Trophoblast cell (in vitro differentiated cells and primary cell): ENCODE measurements at regions not wholly inside any gene's neighbourhood (a gene's known extent, or its start where the extent isn't known, plus 50 kb on each side); places are given as distances from the start of the nearest gene placed in this dataset.

Experiments
- DNase-seq, 2 donors: peaks; one replicate each; pipeline ENCODE4 v3.0.0-alpha.2; 2016
- H2AFZ ChIP-seq: 2 replicates; pipeline ENCODE4 v1.6.1; 2013; ENCODE audit warnings: low read length, moderate library complexity, mild to moderate bottlenecking; ENCODE audit not compliant: insufficient read depth, poor library complexity
- H2AK5ac ChIP-seq: 2 replicates; pipeline ENCODE4 v1.6.1; 2013; ENCODE audit warnings: mild to moderate bottlenecking, low read length
- H2BK120ac ChIP-seq: 2 replicates; pipeline ENCODE4 v1.6.1; 2013; ENCODE audit warnings: low read length, mild to moderate bottlenecking, moderate library complexity; ENCODE audit not compliant: insufficient read depth, poor library complexity
- H2BK12ac ChIP-seq: 2 replicates; pipeline ENCODE4 v1.6.1; 2013; ENCODE audit warnings: mild to moderate bottlenecking, low read length, moderate library complexity
- H2BK5ac ChIP-seq: 2 replicates; pipeline ENCODE4 v1.6.1; 2013; ENCODE audit warnings: low read length, low read depth, moderate library complexity, mild to moderate bottlenecking; ENCODE audit not compliant: poor library complexity
- H3K14ac ChIP-seq: 2 replicates; pipeline ENCODE4 v1.6.1; 2013; ENCODE audit warnings: mild to moderate bottlenecking, low read length
- H3K18ac ChIP-seq: 2 replicates; pipeline ENCODE4 v1.6.1; 2013; ENCODE audit warnings: mild to moderate bottlenecking, low read length
- H3K23ac ChIP-seq: 2 replicates; pipeline ENCODE4 v1.6.1; 2013; ENCODE audit warnings: low read length
- H3K27ac ChIP-seq: 2 replicates; pipeline ENCODE4 v1.5.1; 2013; ENCODE audit warnings: low read depth, mild to moderate bottlenecking, inconsistent platforms, low read length, moderate library complexity
- H3K27me3 ChIP-seq: 2 replicates; pipeline ENCODE4 v1.6.1; 2013; ENCODE audit warnings: inconsistent platforms, mild to moderate bottlenecking, low read length, moderate library complexity; ENCODE audit not compliant: insufficient read depth
- H3K36me3 ChIP-seq, 2 experiments: 1 replicate in 1 of 2; 2 replicates in 1 of 2; pipeline ENCODE4 v1.6.1; 2013; ENCODE audit warnings: low read length in 2 of 2, mild to moderate bottlenecking in 2 of 2, moderate library complexity in 1 of 2; ENCODE audit not compliant: insufficient read depth in 2 of 2, control insufficient read depth in 1 of 2
- H3K4ac ChIP-seq: 2 replicates; pipeline ENCODE4 v1.6.1; 2013; ENCODE audit warnings: low read depth, mild to moderate bottlenecking, low read length, moderate library complexity
- H3K4me1 ChIP-seq, 2 experiments: 1 replicate in 1 of 2; 2 replicates in 1 of 2; pipeline ENCODE4 v1.6.1; 2013; ENCODE audit warnings: low read length in 2 of 2, mild to moderate bottlenecking in 2 of 2, moderate library complexity in 1 of 2; ENCODE audit not compliant: insufficient read depth in 2 of 2, control insufficient read depth in 1 of 2
- H3K4me2 ChIP-seq: 2 replicates; pipeline ENCODE4 v1.6.1; 2013; ENCODE audit warnings: inconsistent platforms, mild to moderate bottlenecking, low read length, moderate library complexity
- H3K4me3 ChIP-seq: 2 replicates; pipeline ENCODE4 v1.5.1; 2013; ENCODE audit warnings: mild to moderate bottlenecking, low read depth, low read length, inconsistent platforms
- H3K79me1 ChIP-seq: one replicate; pipeline ENCODE4 v1.6.1; 2013; ENCODE audit warnings: low read length
- H3K79me2 ChIP-seq: 2 replicates; pipeline ENCODE4 v1.6.1; 2013; ENCODE audit warnings: low read length, mild to moderate bottlenecking; ENCODE audit not compliant: control insufficient read depth, insufficient read depth, poor library complexity
- H3K9ac ChIP-seq: 2 replicates; pipeline ENCODE4 v1.6.1; 2013; ENCODE audit warnings: mild to moderate bottlenecking, low read length
- H3K9me3 ChIP-seq: 2 replicates; pipeline ENCODE4 v1.6.1; 2013; ENCODE audit warnings: low read depth, mild to moderate bottlenecking, control low read depth, inconsistent platforms, low read length; ENCODE audit not compliant: insufficient read depth
- H4K12ac ChIP-seq: 2 replicates; pipeline ENCODE4 v1.6.1; 2013; ENCODE audit warnings: low read depth, mild to moderate bottlenecking, low read length, moderate library complexity
- H4K8ac ChIP-seq: 2 replicates; pipeline ENCODE4 v1.6.1; 2013; ENCODE audit warnings: low read depth, mild to moderate bottlenecking, low read length, moderate library complexity
- H4K91ac ChIP-seq: one replicate; pipeline ENCODE4 v1.6.1; 2013; ENCODE audit warnings: low read depth, mild to moderate bottlenecking, low read length, moderate library complexity
- WGBS: extraction: QIAGEN DNeasy Blood & Tissue Kit; methylation state at CpG from one replicate; pipeline ENCODE4 v1.1.7; 2013; ENCODE audit warnings: missing lambda C conversion rate; ENCODE audit not compliant: insufficient read length, insufficient coverage; ENCODE audit errors: extremely low coverage; 5-methylcytosine and 5-hydroxymethylcytosine counted together

GRCh38 chr2:189287363-189287762 lies 107.8 kb upstream of the COL5A2 start:
- Histone ChIP-seq H3K9ac (no peak overlapping the region), H3K18ac (no peak overlapping the region), H2BK12ac (peak overlapping the region; percentile 80), H3K27me3 (no peaks in the 10 kb centered on the region), H2AK5ac (no peak overlapping the region), H4K8ac (no peak overlapping the region), H3K79me1 (no peaks in the 10 kb centered on the region), H4K12ac (no peak overlapping the region), H3K79me2 (no peaks in the 10 kb centered on the region), H3K4me3 (no peak overlapping the region), H2BK5ac (peak overlapping the region; percentile 31), H3K9me3 (no peaks in the 10 kb centered on the region), H2BK120ac (no peak overlapping the region), H3K14ac (no peak overlapping the region), H4K91ac (no peak overlapping the region), H3K4me2 (no peak overlapping the region), H2AFZ (no peak overlapping the region), H3K4ac (no peak overlapping the region), H3K36me3 (no peaks in the 10 kb centered on the region), H3K23ac (no peak overlapping the region), H3K27ac (no peak overlapping the region), H3K4me1 (no peaks in the 10 kb centered on the region)
- DNase-seq, result no peak
- WGBS, result no CpG with 5 or more reads among the region's 1 CpG

GRCh38 chr2:189287982-189288521 lies 108.5 kb upstream of the COL5A2 start:
- Histone ChIP-seq H3K4me3 (no peak overlapping the region), H3K27me3 (no peaks in the 10 kb centered on the region), H2AFZ (no peak overlapping the region), H3K23ac (no peak overlapping the region), H3K79me2 (no peaks in the 10 kb centered on the region), H3K79me1 (no peaks in the 10 kb centered on the region), H3K27ac (no peak overlapping the region), H2BK120ac (no peak overlapping the region), H3K4me2 (no peak overlapping the region), H4K91ac (no peak overlapping the region), H3K4me1 (no peaks in the 10 kb centered on the region), H4K8ac (no peak overlapping the region), H3K4ac (no peak overlapping the region), H4K12ac (no peak overlapping the region), H2BK12ac (no peak overlapping the region), H3K9me3 (no peaks in the 10 kb centered on the region), H3K36me3 (no peaks in the 10 kb centered on the region), H3K14ac (no peak overlapping the region), H2BK5ac (no peak overlapping the region), H3K18ac (no peak overlapping the region), H2AK5ac (no peak overlapping the region), H3K9ac (no peak overlapping the region)
- peak in 1 of 2 donors; percentile 66 for DNase-seq
- WGBS, result no CpG with 5 or more reads among the region's 1 CpG

DNA sequence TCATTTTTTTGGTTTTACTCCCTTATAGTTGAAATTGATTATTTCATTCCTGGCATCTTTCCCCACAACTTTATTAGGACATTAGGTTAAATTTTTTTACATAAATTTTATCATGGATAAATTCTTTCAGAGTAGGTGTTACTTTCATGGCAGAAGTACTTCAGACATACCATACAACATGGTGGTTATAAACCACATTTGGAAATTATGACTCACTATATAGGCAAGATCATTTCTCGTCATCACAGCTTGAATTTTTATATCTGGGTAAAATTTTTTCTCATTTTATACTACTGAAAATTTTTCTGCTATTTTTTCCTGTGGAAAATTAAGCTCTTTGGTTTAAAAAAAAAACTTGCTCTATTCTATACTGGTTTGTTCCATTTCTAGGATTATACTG lies 111.9 kb upstream of the COL5A2 start:
- WGBS, result no CpG with 5 or more reads among the region's 1 CpG
- no peak overlapping the region for H2BK12ac ChIP-seq
- DNase-seq, result no peak
- H3K23ac ChIP-seq, result no peak overlapping the region
- no peaks in the 10 kb centered on the region for H3K4me1 ChIP-seq
- H3K27me3 ChIP-seq, result no peaks in the 10 kb centered on the region
- no peaks in the 10 kb centered on the region for H3K79me1 ChIP-seq
- no peak overlapping the region for H3K18ac ChIP-seq
- no peaks in the 10 kb centered on the region for H3K9me3 ChIP-seq
- no peak overlapping the region for H3K4ac ChIP-seq
- H2AK5ac ChIP-seq, result no peak overlapping the region
- no peak overlapping the region for H3K4me3 ChIP-seq
- H2BK120ac ChIP-seq, result no peak overlapping the region
- no peak overlapping the region for H4K91ac ChIP-seq
- no peaks in the 10 kb centered on the region for H3K36me3 ChIP-seq
- no peak overlapping the region for H3K14ac ChIP-seq
- no peak overlapping the region for H3K4me2 ChIP-seq
- no peak overlapping the region for H2BK5ac ChIP-seq
- no peaks in the 10 kb centered on the region for H3K79me2 ChIP-seq
- no peak overlapping the region for H4K8ac ChIP-seq
- H3K9ac ChIP-seq, result no peak overlapping the region
- H3K27ac ChIP-seq, result no peak overlapping the region
- no peak overlapping the region for H4K12ac ChIP-seq
- H2AFZ ChIP-seq, result no peak overlapping the region

DNA sequence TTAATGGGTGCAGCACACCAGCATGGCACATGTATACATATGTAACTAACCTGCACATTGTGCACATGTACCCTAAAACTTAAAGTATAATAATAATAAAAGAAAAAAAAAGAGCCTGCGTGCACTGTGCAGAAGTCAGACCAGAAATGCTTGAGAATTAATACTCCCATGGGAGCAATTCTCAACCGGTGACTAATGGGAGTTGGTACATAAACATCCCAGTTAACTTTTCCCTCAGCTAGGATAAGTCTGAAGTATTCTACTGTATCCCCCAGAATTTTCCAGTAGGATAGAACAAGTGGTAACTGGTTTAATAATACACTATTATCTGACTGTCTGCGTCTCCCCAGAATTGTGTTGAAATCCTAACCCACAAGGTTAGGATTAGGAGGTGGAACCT lies 113.6 kb upstream of the COL5A2 start:
- Histone ChIP-seq H2BK120ac (no peak overlapping the region), H3K27ac (no peak overlapping the region), H2AFZ (no peak overlapping the region), H3K79me1 (no peaks in the 10 kb centered on the region), H3K4me2 (no peak overlapping the region), H2AK5ac (no peak overlapping the region), H4K8ac (no peak overlapping the region), H3K4ac (no peak overlapping the region), H3K9me3 (no peaks in the 10 kb centered on the region), H3K79me2 (no peaks in the 10 kb centered on the region), H3K27me3 (no peaks in the 10 kb centered on the region), H3K36me3 (no peaks in the 10 kb centered on the region), H3K18ac (no peak overlapping the region), H3K23ac (no peak overlapping the region), H3K4me3 (no peak overlapping the region), H2BK5ac (no peak overlapping the region), H3K9ac (no peak overlapping the region), H3K4me1 (no peaks in the 10 kb centered on the region), H4K91ac (no peak overlapping the region), H4K12ac (no peak overlapping the region), H3K14ac (no peak overlapping the region), H2BK12ac (no peak overlapping the region)
- WGBS, result no CpG with 5 or more reads among the region's 3 CpGs
- DNase-seq, result no peak
